ENCODE measurements at regions not wholly inside any gene's neighbourhood (a gene's known extent, or its start where the extent isn't known, plus 50 kb on each side); places are given as distances from the start of the nearest gene placed in this dataset.

- TF ChIP-seq POLR2A (IDR thresholded peaks at IDR 0.05), result no peak
- no peak for TF ChIP-seq CTCF (IDR thresholded peaks at IDR 0.05)
Measured at GRCh38 chr22:22404598-22405284, 103.8 kb downstream of the ZNF280B start.

Measured in right lobe of liver (tissue), 4 donors.